HG03135 (cell line): ENCODE measurements at regions not wholly inside any gene's neighbourhood (a gene's known extent, or its start where the extent isn't known, plus 50 kb on each side); places are given as distances from the start of the nearest gene placed in this dataset.
"Not testable (repeated sequence)": the region's sequence is repeated elsewhere in the genome, so short reads cannot be mapped to it uniquely, and the experiment has no call there.

Experiments used
- ATAC-seq: cut with Tn5 transposase; IDR thresholded peaks from one replicate; pipeline ENCODE4 v1.9.1; 2021; ENCODE audit warnings: mild to moderate bottlenecking, moderate library complexity; ENCODE audit not compliant: unreplicated experiment

DNA sequence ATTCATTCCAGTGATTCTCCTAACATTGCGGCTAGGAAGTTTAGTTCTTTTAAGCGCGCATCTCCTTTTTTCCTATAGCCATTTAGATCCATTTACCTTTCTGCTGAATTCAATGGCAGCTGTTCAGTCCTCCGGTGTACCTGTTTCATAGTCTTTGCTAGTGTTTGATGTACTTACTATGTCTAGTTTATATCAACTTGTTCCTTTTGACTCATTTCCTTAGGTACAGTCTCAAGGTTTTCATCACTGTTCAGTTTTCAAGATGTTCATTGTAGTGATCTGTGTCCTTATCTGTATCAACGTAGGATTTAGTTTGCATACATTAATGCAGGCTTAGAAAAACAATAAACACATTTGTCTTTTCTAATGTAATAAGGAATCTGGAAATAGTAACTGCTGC lies 59.0 kb upstream of the MBNL1 start:
- no peak for ATAC-seq

DNA sequence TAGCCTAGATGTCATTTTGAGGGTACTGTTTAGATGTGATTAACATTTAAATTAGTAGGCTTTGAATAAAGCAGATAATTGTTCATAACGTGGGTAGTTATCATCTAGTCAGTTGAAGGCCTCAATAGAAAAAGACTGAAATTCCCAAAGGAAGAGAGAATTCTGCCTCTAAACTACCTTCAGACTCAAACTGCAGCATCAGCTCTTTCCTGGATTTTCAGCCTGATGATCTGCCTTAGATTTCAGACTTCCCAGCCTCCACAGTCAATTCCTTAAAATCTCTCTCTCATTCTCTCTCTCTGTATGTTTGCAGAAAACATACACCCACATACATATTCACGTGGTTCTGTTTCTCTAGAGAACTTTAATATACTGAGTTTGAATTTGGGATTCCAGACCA lies 58.0 kb upstream of the MBNL1 start:
- ATAC-seq, result no peak

- ATAC-seq, result no peak
Observed at GRCh38 chr3:152211655-152212054, 57.1 kb upstream of the MBNL1 start.

- no peak for ATAC-seq
Observed at GRCh38 chr3:152213203-152213602, 55.5 kb upstream of the MBNL1 start.

DNA sequence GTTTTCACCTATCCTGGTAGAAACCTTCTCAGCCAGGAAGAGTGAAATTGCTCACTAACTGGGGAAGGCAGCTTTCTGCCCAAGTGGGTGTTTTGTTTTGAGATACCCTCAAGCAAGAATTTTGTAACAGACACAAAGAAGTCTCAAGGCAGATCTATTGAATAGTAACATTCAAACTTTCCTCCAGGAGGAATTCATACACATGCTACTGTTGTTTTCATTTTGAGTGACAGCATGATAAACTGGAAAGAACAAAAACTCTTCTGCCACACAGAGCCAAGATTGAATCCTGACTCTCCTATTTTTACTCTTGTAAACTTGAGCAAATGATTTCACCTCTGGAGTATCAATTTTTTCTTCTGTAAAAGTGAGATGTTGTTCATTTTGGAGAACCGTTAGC lies 54.8 kb upstream of the MBNL1 start:
- no peak for ATAC-seq

- ATAC-seq, result not testable (repeated sequence)
Observed at GRCh38 chr3:152216960-152217865, 51.5 kb upstream of the MBNL1 start.

DNA sequence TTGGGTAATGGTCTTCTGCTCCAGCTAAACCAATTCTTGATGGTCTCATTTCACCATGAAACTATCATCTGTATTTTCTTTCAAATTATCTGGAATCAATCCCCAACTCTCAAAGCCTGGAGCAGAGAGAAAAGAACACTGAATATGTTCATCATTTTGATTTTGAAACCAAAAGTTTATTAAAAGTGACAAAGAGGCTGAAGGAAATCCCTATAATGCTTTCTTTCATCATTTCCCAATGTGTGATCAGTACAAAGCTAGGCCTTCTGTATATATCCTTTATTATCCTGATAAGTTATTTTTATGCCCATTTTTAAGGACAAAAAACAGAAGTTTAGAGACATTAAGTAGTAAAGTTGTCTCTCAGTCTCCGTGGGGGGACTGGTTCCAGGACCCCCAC lies 50.1 kb upstream of the MBNL1 start:
- ATAC-seq, result no peak
